ENCODE measurements at regions not wholly inside any gene's neighbourhood (a gene's known extent, or its start where the extent isn't known, plus 50 kb on each side); places are given as distances from the start of the nearest gene placed in this dataset.

DNA sequence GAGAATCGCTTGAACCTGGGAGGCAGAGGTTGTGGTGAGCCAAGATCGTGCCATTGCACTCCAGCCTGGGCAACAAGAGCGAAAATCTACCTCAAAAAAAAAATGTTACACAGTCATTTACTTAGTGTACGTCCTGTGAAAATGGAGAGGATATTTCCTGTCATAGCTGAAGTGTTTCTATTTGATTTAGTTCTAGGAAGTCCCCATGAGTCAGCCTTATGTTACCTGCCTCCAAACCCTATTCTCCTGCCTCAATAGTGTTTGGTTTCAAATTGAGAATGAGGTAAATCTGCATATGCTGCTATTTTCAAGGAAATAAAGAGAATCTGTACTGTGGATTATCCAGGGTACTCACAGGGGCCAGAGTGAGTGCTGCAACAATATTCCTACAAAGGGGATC, 1284.5 kb upstream of the AUTS2 start:
- Histone ChIP-seq H3K9me3 (no peaks in the 10 kb centered on the region), H3K27me3 (no peaks in the 10 kb centered on the region), H3K27ac (no peak overlapping the region), H3K4me3 (no peak overlapping the region), H3K36me3 (no peaks in the 10 kb centered on the region), H3K4me1 (no peaks in the 10 kb centered on the region)
- TF ChIP-seq, protein P1, sequence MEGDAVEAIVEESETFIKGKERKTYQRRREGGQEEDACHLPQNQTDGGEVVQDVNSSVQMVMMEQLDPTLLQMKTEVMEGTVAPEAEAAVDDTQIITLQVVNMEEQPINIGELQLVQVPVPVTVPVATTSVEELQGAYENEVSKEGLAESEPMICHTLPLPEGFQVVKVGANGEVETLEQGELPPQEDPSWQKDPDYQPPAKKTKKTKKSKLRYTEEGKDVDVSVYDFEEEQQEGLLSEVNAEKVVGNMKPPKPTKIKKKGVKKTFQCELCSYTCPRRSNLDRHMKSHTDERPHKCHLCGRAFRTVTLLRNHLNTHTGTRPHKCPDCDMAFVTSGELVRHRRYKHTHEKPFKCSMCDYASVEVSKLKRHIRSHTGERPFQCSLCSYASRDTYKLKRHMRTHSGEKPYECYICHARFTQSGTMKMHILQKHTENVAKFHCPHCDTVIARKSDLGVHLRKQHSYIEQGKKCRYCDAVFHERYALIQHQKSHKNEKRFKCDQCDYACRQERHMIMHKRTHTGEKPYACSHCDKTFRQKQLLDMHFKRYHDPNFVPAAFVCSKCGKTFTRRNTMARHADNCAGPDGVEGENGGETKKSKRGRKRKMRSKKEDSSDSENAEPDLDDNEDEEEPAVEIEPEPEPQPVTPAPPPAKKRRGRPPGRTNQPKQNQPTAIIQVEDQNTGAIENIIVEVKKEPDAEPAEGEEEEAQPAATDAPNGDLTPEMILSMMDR (IDR thresholded peaks at IDR 0.05), result no peak
- DNase-seq (ENCODE audit: low spot score in 2 of 2), result no peak
- intact Hi-C loops (cut with DNase I), result no loop called here

DNA sequence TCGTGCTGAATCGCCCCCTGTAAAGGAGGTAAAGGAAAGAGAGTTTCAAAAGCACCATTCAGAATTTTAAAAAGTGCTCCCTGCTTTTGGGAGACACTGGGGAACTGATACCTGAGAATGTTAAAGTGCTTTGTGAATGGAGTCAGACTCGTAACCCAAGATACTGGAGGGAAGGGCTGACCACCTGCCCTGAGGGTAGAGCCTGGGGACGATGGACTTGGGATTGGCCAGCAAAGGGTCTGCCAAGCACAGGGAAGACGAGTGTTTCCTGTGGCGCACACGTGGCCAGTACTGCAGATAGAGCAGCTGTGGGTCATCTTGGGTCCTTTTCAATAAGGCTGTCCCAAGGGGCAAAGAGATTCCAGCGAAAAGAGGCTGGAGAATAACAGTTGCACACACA, 1284.1 kb upstream of the AUTS2 start:
- Histone ChIP-seq H3K9me3 (no peaks in the 10 kb centered on the region), H3K27ac (no peak overlapping the region), H3K36me3 (no peaks in the 10 kb centered on the region), H3K4me3 (no peak overlapping the region), H3K27me3 (no peaks in the 10 kb centered on the region), H3K4me1 (no peaks in the 10 kb centered on the region)
- TF ChIP-seq, protein P1 (IDR thresholded peaks at IDR 0.05), result no peak
- no peak for DNase-seq (ENCODE audit: low spot score in 2 of 2)
- intact Hi-C loops (cut with DNase I), result no loop called here

DNA sequence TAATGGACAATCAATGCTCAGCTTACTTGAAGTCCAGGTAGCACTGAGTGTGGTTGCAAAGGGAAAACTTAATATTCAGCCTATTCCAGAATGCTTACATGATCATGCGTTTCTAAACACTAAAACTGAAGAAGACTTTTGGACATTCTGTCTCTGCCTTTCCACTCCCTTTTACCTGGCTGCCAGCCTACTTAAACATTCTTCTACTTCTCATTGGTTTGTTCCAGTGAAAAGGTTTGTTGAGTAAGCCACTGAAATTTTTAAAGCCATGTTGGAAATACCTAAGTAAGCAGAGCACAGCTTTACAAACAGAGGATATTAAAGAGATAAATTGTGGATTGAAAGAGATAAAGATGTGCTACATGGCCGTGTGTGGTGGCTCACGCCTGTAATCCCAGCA, 1280.8 kb upstream of the AUTS2 start:
- Histone ChIP-seq H3K27me3 (no peaks in the 10 kb centered on the region), H3K27ac (no peak overlapping the region), H3K4me1 (peaks cover 0 to 11% of the 10 kb centered on the region in 2 donors), H3K4me3 (no peak overlapping the region), H3K9me3 (no peaks in the 10 kb centered on the region), H3K36me3 (no peaks in the 10 kb centered on the region)
- TF ChIP-seq, protein P1 (IDR thresholded peaks at IDR 0.05), result no peak
- no peak for DNase-seq (ENCODE audit: low spot score in 2 of 2)
- intact Hi-C loops (cut with DNase I), result no loop called here

DNA sequence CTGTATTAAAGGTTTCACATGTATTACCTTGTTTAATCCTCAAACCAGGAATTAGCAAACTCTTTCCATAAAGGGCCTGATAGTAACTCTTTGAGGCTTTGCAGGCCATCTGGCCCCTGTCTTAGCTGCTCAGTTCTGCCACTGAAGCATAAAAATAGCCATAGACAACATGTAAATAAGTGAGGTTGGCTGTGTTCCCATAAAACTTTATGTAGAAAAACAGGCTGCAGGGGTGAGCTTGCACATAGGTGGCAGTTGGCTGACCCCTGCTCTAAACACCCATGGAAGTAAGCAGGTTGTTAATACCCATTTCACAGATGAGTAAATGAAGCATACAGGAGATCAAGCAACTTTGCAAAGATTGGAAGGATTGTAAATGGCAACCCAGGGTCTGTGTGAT, 1279.2 kb upstream of the AUTS2 start:
- TF ChIP-seq, protein P1 (IDR thresholded peaks at IDR 0.05), result no peak
- H3K27me3 ChIP-seq, result no peaks in the 10 kb centered on the region
- H3K36me3 ChIP-seq, result no peaks in the 10 kb centered on the region
- no peak overlapping the region for H3K4me3 ChIP-seq
- H3K27ac ChIP-seq, result no peak overlapping the region
- DNase-seq (ENCODE audit: low spot score in 2 of 2), result no peak
- peaks cover 0 to 11% of the 10 kb centered on the region in 2 donors for H3K4me1 ChIP-seq
- intact Hi-C loops (cut with DNase I), result no loop called here
- no peaks in the 10 kb centered on the region for H3K9me3 ChIP-seq

DNA sequence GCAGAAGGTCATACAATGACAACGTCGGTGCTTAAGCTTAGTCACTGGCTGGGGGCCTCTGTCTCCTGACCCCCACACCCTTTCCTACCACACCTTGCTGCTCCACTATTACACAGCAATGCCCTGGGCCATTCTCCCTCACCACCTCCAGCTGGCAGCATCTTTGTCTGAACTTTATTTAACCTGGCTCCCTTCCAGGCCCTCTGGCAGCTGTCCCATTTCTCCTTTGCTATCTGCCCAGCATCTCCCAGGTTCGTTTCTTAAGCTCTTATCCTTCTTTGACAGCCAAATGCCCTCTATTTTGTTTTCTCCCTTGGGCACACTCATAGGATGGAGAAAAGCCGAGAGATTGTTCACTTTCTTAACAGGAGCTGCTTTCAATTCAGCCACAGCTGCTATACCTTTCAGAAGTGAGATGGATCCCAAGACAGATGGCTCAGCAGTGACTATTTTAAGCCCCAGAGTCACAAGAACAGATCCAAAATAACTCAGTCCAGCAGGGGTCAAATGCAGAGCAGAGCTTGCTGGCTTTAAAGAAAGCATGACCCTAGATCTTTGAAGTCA, 1277.1 kb upstream of the AUTS2 start:
- DNase-seq (ENCODE audit: low spot score in 2 of 2), result no peak

More for the DNA sequence above, 1277.1 kb upstream of the AUTS2 start:
- TF ChIP-seq, protein P1 (IDR thresholded peaks at IDR 0.05), result no peak
- no peaks in the 10 kb centered on the region for H3K27me3 ChIP-seq
- H3K9me3 ChIP-seq, result no peaks in the 10 kb centered on the region
- no peaks in the 10 kb centered on the region for H3K36me3 ChIP-seq
- intact Hi-C loops (cut with DNase I), result loop anchor here (10.0 kb wide), 1 partner anchor 144 kb away; no protein-coding TSS in a partner anchor
- peak overlapping the region; percentile 57 to 61 for H3K27ac ChIP-seq
- H3K4me1 ChIP-seq, result peaks cover 0 to 11% of the 10 kb centered on the region in 2 donors
- H3K4me3 ChIP-seq, result no peak overlapping the region
